Keratinocyte (primary cell): ENCODE measurements at regions not wholly inside any gene's neighbourhood (a gene's known extent, or its start where the extent isn't known, plus 50 kb on each side); places are given as distances from the start of the nearest gene placed in this dataset.

Experiments used
- DNase-seq: peaks from one replicate; pipeline ENCODE4 v3.0.0-alpha.2; 2011; ENCODE audit warnings: low read depth, missing footprints, low spot score
- FAIRE-seq: peaks from 2 replicates; lab custom pipeline; 2011; peaks lifted over from hg19 to GRCh38; lab: Jason Lieb, UNC
- H2AFZ ChIP-seq: 2 replicates; pipeline ENCODE4 v1.6.0; 2012; ENCODE audit warnings: low read length, control low read depth, inconsistent platforms; ENCODE audit not compliant: control insufficient read depth
- H3K27ac ChIP-seq: 2 replicates; pipeline ENCODE4 v1.5.1; 2011; ENCODE audit warnings: low read length; ENCODE audit not compliant: control insufficient read depth, insufficient read depth
- H3K27me3 ChIP-seq: 3 replicates; pipeline ENCODE4 v1.6.0; 2011; ENCODE audit warnings: low read length; ENCODE audit not compliant: control insufficient read depth, insufficient read depth; ENCODE audit errors: extremely low read depth
- H3K36me3 ChIP-seq, 2 experiments: 2 replicates in 1 of 2; 3 replicates in 1 of 2; pipeline ENCODE4 v1.5.1; 2011; ENCODE audit warnings: low read length in 2 of 2, mild to moderate bottlenecking in 1 of 2; ENCODE audit not compliant: control insufficient read depth in 2 of 2, insufficient read depth in 2 of 2; ENCODE audit errors: extremely low read depth in 1 of 2
- H3K4me1 ChIP-seq: 3 replicates; pipeline ENCODE4 v1.5.1; 2011; ENCODE audit warnings: low read length; ENCODE audit not compliant: control insufficient read depth, insufficient read depth; ENCODE audit errors: extremely low read depth
- H3K4me2 ChIP-seq: 3 replicates; pipeline ENCODE4 v1.6.0; 2011; ENCODE audit warnings: low read depth, low read length; ENCODE audit not compliant: control insufficient read depth, insufficient read depth; ENCODE audit errors: extremely low read depth
- H3K4me3 ChIP-seq, 3 experiments: fragments of 200-600 bp in 1 of 3; sonication (generic) in 1 of 3; 2 replicates in 2 of 3; 3 replicates in 1 of 3; pipeline ENCODE4 v1.5.1; 2011 to 2016; ENCODE audit warnings: low read length in 3 of 3, mild to moderate bottlenecking in 3 of 3, control low read depth in 2 of 3, inconsistent platforms in 1 of 3, low read depth in 1 of 3, mixed read lengths in 1 of 3, mixed run types in 1 of 3, moderate library complexity in 1 of 3; ENCODE audit not compliant: control insufficient read depth in 2 of 3, insufficient read depth in 2 of 3; ENCODE audit errors: extremely low read depth in 1 of 3
- H3K79me2 ChIP-seq: 2 replicates; pipeline ENCODE4 v1.6.0; 2012; ENCODE audit warnings: low read length; ENCODE audit not compliant: control insufficient read depth, insufficient read depth
- H3K9ac ChIP-seq: 3 replicates; pipeline ENCODE4 v1.6.0; 2011; ENCODE audit warnings: low read length; ENCODE audit not compliant: control insufficient read depth, insufficient read depth; ENCODE audit errors: extremely low read depth
- H3K9me1 ChIP-seq: 3 replicates; pipeline ENCODE4 v1.6.0; 2011; ENCODE audit warnings: low read length; ENCODE audit not compliant: control insufficient read depth, insufficient read depth; ENCODE audit errors: extremely low read depth
- H3K9me3 ChIP-seq: 2 replicates; pipeline ENCODE4 v1.5.1; 2012; ENCODE audit warnings: low read depth, low read length; ENCODE audit not compliant: control insufficient read depth
- H4K20me1 ChIP-seq: 3 replicates; pipeline ENCODE4 v1.6.0; 2011; ENCODE audit warnings: low read length; ENCODE audit not compliant: control insufficient read depth, insufficient read depth; ENCODE audit errors: extremely low read depth
- CTCF ChIP-seq, 3 experiments: IDR thresholded peaks in 1 of 3; conservative IDR thresholded peaks in 1 of 3; optimal IDR thresholded peaks in 1 of 3; 2 replicates in 2 of 3; 3 replicates in 1 of 3; pipeline versions ENCODE3 to v1.5.1; 2011; ENCODE audit warnings: low read length in 3 of 3, mild to moderate bottlenecking in 3 of 3, moderate library complexity in 2 of 3, control low read depth in 1 of 3, inconsistent platforms in 1 of 3; ENCODE audit not compliant: insufficient read depth in 2 of 3; ENCODE audit errors: extremely low read depth in 1 of 3
- EZH2 ChIP-seq: IDR thresholded peaks from one replicate; pipeline ENCODE4 v1.6.1; 2012; ENCODE audit warnings: inconsistent platforms, mild to moderate bottlenecking, low read length, moderate library complexity
- dilution Hi-C: fragments of 300-500 bp; cut with MboI; formaldehyde crosslinking; loops from one replicate; pipeline ENCODE4 v1.7.0; 2020; ENCODE audit warnings: low sequenced_read_pairs; ENCODE audit not compliant: extremely low pct_ligation_motif_present

DNA sequence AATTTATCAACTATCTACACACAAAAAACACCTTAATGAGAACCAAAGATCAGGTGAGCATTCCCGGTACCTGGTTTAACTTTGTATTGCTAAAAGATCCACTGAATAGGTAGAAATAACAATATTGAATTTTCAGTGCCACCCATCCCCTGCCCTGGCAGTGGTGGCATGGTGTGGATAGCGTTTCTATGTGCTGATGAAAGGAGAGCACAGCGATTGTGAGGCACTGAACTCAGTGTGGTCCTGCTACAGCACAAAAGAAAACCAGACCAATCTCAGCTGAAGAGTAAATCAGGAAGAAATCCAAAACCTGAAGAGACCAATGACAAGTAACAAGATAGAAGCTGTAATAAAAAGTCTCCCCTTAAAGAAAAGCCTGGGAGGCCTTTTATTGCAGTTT is 984.6 kb upstream of the AGA start:
- Histone ChIP-seq H3K4me3 (no peak overlapping the region), H3K36me3 (no peaks in the 10 kb centered on the region), H3K27me3 (no peaks in the 10 kb centered on the region), H3K9ac (no peak overlapping the region), H3K4me1 (no peaks in the 10 kb centered on the region), H2AFZ (no peak overlapping the region), H3K9me1 (no peaks in the 10 kb centered on the region), H3K79me2 (no peaks in the 10 kb centered on the region), H3K9me3 (no peaks in the 10 kb centered on the region), H3K27ac (no peak overlapping the region), H3K4me2 (no peak overlapping the region), H4K20me1 (no peaks in the 10 kb centered on the region)
- FAIRE-seq = no peak
- TF ChIP-seq EZH2 (no peak), CTCF (optimal IDR thresholded peaks at IDR 0.05 in 1 of 3, IDR thresholded peaks at IDR 0.05 in 1 of 3, conservative IDR thresholded peaks at IDR 0.05 in 1 of 3; ENCODE audit: extremely low read depth in 1 of 3, insufficient read depth in 2 of 3, low read length in 3 of 3) (no peak)
- dilution Hi-C loops = no loop called here
- DNase-seq = no peak

GRCh38 chr4:178427663-178428062 is 985.4 kb upstream of the AGA start:
- Histone ChIP-seq H3K9ac (no peak overlapping the region), H2AFZ (no peak overlapping the region), H3K9me3 (no peaks in the 10 kb centered on the region), H4K20me1 (no peaks in the 10 kb centered on the region), H3K27me3 (no peaks in the 10 kb centered on the region), H3K4me2 (no peak overlapping the region), H3K4me3 (no peak overlapping the region), H3K4me1 (no peaks in the 10 kb centered on the region), H3K36me3 (no peaks in the 10 kb centered on the region), H3K9me1 (no peaks in the 10 kb centered on the region), H3K79me2 (no peaks in the 10 kb centered on the region), H3K27ac (no peak overlapping the region)
- FAIRE-seq (no peak), DNase-seq (no peak)
- dilution Hi-C loops = no loop called here
- TF ChIP-seq EZH2 (no peak), CTCF (optimal IDR thresholded peaks at IDR 0.05 in 1 of 3, IDR thresholded peaks at IDR 0.05 in 1 of 3, conservative IDR thresholded peaks at IDR 0.05 in 1 of 3; ENCODE audit: extremely low read depth in 1 of 3, insufficient read depth in 2 of 3, low read length in 3 of 3) (no peak)
